PC-3 (cell line): ENCODE measurements at regions not wholly inside any gene's neighbourhood (a gene's known extent, or its start where the extent isn't known, plus 50 kb on each side); places are given as distances from the start of the nearest gene placed in this dataset.

Source experiments
- EZH2 ChIP-seq: fragments of 300-600 bp; sonication (generic); IDR thresholded peaks from one replicate; pipeline ENCODE4 v1.6.1; 2017; ENCODE audit warnings: antibody characterized with exemption, mild to moderate bottlenecking, low read length; ENCODE audit not compliant: unreplicated experiment
- EZH2phosphoT487 ChIP-seq: fragments of 300-600 bp; sonication (generic); IDR thresholded peaks from 2 replicates; pipeline ENCODE4 v1.6.1; 2018; ENCODE audit warnings: mild to moderate bottlenecking, antibody characterized with exemption, low read length, borderline replicate concordance
- TF ChIP-seq, protein P1 (sequence below): fragments of 300-600 bp; sonication (generic); conservative IDR thresholded peaks from 2 replicates; pipeline ENCODE4 v1.5.1; 2017; ENCODE audit warnings: antibody characterized with exemption, low read depth, mild to moderate bottlenecking, low read length

DNA sequence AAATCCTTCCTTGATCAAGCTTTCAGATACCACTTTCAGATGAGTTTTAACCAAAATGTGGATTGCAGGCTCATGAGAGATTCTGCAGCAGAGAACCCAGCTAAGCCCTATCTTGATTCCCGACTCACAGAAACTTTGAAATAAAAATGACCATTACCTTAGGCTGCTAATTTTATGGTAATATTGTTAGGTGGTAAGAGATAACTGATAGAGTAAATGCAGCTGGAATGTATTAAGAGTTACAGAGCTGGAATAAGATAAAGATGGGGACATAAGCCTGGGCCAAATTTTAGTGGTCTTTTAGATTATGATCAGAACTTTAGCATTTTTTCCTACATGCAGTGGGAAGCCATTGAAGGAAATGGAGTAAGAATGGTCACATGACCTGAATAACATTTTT lies 1074.0 kb downstream of the CDH11 start:
- TF ChIP-seq, protein P1, sequence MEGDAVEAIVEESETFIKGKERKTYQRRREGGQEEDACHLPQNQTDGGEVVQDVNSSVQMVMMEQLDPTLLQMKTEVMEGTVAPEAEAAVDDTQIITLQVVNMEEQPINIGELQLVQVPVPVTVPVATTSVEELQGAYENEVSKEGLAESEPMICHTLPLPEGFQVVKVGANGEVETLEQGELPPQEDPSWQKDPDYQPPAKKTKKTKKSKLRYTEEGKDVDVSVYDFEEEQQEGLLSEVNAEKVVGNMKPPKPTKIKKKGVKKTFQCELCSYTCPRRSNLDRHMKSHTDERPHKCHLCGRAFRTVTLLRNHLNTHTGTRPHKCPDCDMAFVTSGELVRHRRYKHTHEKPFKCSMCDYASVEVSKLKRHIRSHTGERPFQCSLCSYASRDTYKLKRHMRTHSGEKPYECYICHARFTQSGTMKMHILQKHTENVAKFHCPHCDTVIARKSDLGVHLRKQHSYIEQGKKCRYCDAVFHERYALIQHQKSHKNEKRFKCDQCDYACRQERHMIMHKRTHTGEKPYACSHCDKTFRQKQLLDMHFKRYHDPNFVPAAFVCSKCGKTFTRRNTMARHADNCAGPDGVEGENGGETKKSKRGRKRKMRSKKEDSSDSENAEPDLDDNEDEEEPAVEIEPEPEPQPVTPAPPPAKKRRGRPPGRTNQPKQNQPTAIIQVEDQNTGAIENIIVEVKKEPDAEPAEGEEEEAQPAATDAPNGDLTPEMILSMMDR: no peak
- TF ChIP-seq EZH2 (no peak), EZH2phosphoT487 (no peak)
